A204.1 (cell line): ENCODE measurements at regions not wholly inside any gene's neighbourhood (a gene's known extent, or its start where the extent isn't known, plus 50 kb on each side); places are given as distances from the start of the nearest gene placed in this dataset.

Source experiments
- FAIRE-seq: peaks from 2 replicates; lab custom pipeline; 2012; peaks lifted over from hg19 to GRCh38; lab: Jason Lieb, UNC

DNA sequence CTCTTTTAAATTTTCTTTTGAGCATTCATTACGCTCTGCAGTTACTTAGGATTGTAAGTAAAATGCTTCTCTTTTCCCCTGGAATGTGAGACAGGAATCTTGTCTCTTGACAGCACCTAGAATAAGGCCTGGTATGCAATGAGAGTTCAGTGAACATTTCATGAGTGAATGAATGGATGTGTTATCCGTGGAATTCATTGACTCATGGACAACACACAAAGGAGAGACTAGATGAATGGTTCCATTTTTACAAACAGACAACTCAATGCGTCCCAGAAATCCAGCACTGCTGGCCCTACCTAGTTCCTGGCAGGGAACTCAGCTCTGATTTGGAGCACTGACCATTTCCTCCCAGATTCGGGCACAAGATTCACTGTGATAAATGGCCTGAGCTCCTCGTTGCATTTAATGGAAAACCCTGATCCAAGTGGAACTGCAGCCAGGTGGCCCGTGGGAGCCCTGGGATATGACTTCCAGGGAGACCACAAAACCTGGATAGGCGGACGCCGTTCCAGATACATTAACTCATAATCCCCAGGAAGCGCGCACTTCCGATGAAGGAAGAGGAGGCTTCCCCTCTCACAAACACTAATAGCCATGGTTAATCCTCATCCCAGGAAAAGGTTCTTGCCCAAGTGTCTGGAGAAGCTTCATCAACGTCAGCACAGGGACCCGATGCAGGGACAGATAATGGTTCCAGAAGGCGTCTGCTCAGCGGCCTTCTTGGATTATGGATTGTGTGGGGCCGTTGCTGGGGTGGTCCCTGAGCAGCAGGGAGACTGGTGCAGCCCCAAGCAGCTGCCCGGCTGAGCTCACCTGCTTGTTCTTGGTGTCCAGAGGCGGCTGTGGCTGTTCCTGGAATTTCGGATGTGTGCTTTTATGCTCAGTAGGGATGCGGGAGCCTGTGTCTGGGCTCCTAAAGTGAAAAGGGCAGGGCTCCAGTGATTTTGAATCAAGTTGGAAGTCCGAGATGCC is 211.1 kb upstream of the TSHZ3 start:
- FAIRE-seq, result no peak

DNA sequence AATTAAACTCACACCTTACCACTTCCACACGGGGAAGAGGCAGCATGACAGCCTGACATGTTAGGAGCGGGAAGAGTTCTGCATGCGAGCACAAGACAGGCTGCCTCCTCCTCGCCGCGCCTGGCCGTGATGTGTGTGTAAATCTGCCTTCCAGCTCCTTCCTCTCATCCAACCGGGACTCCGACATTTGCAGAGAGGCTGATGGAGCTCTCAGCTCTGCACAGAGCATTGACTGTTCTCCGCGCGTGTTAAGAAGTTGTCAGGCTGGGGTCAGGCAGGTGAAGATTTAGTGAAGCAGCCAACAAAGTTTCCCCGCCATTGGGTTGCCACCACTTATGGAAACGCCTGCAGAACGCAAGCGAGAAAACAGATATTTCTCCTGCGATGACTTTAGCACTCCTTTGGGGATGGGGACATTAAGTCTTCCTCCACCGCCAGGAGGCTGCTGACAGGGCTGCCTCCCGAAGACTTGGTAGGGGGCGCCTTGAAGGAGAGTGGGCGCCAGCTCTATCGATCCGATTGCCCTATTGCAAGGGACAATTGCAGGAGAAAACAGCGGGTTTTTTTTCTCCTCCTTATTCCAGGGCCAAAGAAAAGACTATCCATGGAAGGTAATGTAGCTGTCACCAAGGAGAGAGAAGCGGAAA is 213.9 kb upstream of the TSHZ3 start:
- no peak for FAIRE-seq

DNA sequence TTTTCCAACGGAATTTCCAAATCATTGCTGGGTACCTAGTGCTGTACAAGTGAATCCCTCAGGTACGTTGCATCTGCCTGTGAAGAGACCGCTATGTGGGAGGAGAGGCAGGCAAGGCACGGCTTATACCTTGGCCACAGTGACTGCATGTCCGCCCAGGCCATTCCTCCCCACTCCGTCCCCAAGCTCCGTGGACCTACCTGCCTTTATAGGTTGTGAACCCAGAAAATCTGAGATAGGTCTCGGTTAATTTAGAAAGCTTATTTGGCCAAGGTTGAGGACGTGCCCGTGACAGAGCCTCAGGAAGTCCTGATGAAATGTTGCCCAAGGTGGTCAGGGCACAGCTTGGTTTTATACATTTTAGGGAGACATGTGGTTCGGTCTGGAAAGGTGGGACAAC is 218.5 kb upstream of the TSHZ3 start:
- FAIRE-seq, result no peak

DNA sequence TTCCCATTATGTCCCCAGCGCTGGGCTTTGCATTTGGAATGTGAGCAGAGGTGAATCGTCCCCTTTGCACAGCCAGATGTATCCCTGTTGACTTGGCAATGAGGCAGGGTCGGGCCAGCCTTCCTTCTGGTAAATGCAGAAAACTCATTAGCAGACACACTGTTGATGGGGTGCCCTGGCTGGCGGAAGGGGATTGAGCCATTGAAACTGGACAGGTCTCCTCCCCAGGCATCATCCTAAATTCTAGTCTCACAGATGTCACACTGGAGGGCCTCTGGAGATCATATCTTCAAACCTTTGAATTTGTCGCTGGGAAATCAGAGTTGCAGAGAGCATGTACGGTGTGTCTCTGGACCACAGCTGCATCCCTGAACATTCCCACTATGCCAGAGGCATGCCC is 219.5 kb upstream of the TSHZ3 start:
- FAIRE-seq, result no peak

DNA sequence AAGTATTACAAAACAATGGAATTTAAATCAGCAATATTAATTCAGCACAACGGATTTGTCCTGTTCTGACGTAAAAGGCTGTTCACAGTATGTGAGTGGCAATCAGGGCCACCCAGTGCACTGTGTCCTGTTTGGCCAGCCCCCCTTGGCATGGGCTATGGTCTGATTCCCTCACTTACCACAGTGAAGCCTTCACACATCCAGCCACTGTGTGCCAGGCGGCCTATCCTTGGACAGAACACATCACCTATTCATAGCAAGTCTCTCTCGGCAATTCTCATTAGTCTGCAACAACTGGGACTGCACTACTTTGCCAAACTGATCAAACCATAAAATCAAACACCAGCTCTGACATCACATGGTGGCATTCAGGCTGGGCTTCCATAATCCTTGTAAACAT is 221.5 kb upstream of the TSHZ3 start:
- FAIRE-seq, result no peak

DNA sequence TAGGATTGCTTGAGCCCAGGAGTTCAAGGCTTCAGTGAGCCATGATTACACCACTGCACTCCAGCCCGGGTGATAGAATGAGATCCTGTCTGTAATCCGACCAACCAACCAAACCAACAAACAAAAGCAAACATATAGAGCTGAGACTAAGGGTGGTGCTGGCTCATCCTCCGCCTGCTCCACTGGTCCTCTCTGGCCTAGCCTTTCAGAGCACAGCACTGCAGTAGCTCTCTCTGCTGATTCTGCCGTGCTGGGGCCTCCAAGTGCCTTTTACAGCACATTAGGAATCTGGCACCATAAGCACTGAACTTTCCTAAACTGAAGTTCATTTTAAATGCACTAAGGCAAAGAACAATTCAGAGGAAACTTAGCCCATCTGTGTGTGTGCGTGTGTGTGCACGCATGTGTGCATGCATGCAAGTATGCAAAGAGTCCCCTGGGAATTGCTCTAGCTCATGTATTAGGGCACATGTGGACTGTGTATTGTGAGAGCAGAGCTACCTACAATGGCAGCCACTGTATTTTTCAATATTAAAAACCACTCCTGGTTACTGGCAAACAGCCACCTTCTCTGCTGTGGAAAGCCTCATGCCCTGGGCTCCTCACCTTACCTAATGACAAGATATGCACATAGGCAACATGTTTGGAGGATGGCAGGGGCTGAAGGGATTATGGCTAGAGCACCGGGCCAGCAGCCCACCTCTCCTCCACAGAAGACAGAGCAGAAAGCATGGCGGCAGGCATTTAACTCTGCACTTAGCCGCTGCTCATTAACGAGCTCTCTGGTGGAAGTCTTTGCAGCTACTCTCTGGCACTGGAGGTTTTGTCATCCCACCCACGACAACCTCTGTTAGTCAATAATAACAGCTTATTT is 223.1 kb upstream of the TSHZ3 start:
- no peak for FAIRE-seq

DNA sequence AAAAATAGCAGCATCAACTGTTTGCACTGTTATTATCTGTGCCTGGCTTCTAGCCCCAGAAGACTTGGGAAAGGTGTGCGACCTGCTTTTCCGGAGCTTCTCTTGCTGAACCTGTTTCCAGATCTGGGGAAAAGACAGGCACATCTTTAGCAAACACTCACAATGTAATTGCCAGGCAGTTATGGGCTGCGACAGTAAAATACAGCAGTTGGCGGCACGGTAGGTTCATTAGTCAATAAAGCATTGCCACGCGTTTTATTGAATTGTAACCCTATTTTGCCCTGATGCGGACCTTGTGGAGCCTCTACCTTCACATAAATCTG is 223.7 kb upstream of the TSHZ3 start:
- FAIRE-seq, result no peak

DNA sequence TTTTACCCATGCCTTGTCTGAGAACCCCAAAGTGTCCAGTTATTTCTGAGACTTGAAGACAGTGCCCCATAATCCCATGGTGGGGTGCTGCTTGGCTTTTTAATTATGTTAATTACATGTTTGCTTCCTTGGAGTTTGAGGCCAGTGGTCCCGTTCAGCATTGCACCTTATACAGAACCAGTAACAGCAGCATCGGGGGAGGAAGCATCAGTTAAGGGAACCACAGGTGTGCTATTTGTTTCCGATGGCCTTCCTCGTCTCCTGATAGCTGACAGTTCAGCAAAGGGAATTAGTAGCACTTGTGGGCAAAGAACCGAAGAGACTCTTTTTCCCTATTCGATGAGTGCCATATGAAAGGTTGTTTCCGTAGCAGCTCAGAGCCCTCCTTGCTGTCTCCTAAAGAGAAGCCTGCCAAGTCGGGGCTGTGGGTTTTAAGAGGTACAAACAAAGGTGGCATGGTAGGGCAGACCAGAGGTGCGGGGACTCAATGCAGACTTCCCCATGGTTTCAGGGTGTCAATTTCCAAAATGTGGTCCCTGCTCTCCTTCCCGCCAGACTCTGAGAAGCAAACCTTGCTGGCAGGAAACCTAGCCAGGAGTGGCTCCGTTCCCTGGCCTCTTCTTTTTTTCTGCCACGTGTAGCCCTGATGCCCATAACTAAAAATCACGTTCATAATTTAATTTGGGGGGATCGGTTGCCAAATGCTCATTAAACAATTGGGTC is 225.2 kb upstream of the TSHZ3 start:
- no peak for FAIRE-seq

DNA sequence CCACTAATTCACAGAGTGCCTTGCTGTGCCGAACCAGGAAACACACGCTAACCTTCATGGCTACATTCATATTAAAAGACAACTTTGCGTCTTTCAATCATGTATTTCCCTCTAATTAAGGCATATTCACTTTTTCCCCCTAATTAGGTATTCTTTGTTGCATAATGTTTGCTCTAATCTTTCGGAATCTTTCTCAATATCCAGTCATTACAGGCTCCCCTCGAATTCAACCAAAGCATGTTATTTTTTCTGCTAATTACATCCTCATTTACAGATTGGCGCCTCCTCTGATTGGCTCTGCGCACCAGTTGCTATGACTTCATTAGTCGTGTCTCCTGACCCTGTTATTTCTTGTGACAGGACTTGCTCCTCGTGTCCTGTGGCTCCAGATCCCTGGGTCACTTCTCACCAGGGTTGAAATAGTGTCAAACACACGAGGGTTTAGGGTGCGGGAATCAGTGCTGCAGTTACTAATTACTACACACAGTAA is 226.7 kb upstream of the TSHZ3 start:
- no peak for FAIRE-seq

DNA sequence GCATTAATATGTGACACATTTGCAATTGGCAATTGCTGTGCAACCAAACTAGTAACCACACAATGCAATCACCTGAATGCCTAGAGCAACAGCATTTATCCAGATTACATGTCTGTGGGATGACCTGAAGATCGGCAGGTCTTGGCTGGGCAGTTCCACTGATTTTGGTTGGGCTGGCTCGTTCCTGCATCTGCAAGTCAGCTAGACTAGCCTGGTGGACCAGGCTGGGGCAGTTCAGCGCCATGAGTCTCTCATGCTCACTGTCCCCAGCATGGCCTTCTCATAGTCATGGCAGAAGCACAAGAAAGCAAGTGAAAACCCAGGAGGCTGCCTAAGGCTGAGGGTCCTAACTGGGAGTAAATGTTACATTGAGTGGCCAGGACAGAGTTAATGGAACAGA is 229.1 kb upstream of the TSHZ3 start:
- FAIRE-seq, result no peak

DNA sequence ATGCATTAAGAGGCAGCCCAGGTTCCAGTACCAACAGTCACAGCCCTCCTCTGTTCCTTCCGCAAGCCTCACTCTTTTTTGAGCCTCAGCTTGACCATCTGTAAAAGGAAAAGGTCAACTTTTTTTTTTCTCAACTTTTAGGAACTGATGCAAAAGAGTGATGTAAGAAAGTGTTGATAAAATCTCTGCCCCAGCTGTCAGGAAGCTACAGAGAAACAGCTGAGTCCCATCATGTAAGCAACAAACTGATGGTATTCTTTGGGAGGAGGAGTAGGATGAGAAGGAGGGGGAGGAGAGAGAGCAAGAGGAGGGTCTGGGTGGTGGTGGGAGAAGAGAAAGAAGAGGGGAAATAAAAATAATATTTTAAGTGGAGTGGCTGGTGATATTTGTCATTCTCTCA is 233.9 kb upstream of the TSHZ3 start:
- no peak for FAIRE-seq

DNA sequence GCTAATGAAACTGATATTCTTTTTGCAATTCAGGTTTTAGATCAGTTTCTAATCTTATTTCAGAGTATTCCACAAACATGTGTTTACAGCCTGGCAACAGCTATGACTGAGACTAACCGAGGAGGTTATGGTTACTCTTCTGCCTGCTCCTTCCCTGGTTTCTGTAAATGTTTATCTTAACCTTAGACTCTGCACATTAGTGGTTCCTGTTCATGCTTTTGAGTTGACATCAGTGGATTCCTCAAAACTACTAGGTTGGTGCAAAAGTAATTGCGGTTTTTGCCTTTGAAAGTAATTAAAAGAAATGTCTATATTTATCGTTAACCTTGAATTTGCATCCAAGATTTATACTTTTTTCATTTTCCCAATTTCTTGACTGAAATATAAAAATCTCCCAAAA is 237.0 kb upstream of the TSHZ3 start:
- FAIRE-seq, result no peak

DNA sequence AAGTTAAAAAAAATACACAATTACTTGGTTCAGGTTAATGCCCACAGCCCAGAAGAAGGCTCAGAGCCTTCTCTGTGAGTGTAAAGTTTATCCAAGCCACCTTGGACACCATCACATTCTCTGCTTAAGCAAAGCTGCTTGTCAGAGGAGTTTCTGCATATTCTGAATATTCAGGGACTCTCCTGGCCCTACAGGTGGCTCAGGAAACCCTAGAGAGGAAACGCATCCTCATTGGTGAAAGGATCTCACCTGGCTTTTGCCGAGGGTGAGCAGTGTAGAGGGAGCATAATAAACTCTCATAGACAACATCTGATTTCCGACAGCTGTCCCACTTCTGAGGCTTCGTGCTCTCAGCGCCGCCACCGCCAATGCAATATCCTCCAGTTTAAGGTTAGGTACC is 239.9 kb upstream of the TSHZ3 start:
- FAIRE-seq, result no peak

DNA sequence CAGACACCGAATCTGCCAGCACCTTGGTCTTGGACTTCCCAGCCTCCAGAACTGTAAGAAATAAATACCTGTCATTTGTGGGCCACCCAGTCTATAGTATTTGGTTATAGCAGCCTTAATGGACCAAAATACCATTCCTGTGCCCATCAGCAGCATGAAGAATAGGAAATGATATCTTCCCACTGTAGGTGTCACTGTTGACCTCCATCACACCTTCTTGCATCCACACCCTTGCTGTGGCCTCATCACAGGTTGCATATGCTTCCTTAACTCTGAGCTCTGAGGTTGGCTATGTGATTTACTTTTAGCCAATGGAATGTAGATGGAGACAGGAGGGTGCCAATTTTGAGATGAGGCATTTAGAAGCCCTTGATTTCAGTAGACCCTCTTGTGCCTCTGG is 242.0 kb upstream of the TSHZ3 start:
- no peak for FAIRE-seq

DNA sequence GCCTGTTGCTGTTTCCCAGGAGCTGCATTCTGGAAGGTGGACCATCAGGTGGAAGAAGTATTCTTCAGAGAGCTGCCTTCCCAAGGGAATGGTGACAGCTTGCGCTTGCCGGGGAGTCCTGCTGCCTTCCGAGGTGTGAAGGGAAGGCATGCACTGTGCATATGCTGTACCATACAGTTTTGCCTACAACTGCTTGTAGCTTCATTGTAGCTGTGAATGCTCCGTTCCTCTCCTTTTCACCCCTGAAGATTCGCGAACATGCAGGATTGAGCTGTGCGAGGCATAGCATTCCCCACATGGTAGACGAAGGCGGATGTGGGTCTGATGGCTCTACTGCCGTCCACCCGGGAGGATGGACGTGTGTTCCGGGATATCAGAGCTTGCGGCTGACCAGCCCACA is 243.2 kb upstream of the TSHZ3 start:
- FAIRE-seq, result no peak

DNA sequence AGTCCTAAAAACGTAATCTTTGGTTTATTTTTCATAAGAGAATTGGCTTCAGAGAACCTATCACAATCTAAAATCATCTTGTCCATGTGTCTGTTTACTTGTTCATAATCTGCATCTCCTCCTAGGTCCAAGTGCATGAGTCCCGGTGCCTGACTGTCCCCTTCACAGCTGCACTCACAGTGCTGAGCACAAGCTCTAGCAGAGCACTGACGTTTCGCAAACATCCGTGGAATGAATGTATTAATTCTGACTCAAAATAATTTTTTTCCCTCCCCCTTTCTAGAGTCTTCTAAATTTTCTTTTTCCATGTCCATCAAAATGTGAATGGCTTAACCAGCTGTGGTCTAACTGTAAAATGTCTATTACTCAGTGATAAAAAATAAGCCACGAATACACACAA is 245.5 kb upstream of the TSHZ3 start:
- FAIRE-seq, result no peak

DNA sequence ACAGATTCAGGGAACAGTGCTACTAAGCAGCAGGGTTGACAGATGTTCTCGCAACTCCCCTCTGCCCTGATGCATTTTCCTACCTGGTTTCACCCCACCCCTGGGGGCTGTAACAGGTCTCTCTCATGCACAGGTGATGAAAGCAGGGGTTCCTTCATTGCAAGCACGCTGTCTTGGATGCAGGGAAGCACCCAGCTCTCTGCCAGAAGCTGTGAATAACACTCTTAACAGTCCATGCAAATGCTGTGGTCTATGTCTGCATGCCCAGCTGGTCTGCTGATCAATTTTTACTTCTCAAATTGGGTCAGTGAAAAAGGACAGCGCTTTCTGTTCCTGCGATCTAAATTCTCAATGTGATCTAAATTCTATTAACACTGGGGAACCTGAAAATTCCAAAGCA is 246.3 kb upstream of the TSHZ3 start:
- FAIRE-seq, result no peak

DNA sequence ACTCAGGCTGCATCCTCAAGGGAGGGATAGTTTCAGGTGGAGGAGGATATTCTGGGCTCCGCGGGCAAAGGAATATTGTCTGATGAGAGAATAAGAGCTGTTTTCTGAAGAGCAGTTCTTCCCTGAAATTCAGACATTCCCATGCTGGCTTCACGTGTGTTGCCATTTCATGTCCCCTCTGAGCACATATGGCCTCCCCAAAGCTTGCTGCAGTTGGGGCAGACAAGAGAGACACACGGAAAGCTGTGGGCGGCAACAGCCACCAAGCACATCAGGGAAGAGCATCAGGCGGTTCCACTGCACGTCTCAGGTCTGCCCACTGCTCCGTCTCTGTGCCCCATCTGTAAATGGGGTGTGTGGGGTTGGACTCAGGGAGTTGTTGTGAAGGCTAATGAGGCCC is 247.5 kb upstream of the TSHZ3 start:
- FAIRE-seq, result no peak

DNA sequence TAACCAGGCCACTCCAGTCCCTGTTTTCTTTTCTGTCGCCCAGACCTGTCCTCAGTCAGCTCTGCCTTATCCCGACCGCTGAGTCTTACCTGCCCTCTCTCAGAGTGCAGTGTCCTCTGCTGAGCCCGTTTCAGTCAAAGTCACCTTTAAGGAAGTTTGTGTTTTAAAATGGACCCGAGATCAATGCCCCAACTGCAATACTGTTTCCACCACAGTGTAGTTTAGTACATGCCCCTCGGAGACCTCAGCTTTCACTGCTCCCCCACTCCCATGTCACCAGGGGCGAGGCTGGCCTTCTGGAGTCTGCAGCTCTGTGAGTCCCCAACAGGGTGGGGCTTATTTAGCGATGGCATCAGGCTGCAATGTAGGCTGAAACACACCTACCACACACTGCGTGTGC is 248.4 kb upstream of the TSHZ3 start:
- FAIRE-seq, result no peak

DNA sequence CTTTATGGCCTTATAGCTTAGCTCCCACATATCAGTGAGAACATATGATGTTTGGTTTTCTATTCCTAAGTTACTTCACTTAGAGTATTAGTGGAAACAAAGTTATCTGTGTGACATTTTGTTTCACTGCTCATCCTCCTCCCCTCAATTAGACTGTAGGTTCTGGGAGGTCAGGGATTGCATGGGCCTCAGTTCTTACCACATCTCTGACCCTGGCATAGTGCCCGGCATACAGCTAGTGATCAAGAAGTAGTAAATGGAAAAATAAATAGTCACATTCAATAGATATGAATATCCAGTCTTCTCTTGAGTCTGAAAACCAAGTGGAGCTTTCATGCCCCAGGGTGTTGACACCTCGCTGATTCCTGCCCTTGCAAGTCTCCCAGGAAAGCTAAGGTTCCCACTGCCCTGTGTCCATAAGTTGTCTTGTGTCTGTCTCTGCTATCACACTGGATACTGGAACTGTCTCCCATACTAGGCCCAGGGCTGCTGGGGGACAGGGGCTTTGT is 249.5 kb upstream of the TSHZ3 start:
- FAIRE-seq, result no peak

DNA sequence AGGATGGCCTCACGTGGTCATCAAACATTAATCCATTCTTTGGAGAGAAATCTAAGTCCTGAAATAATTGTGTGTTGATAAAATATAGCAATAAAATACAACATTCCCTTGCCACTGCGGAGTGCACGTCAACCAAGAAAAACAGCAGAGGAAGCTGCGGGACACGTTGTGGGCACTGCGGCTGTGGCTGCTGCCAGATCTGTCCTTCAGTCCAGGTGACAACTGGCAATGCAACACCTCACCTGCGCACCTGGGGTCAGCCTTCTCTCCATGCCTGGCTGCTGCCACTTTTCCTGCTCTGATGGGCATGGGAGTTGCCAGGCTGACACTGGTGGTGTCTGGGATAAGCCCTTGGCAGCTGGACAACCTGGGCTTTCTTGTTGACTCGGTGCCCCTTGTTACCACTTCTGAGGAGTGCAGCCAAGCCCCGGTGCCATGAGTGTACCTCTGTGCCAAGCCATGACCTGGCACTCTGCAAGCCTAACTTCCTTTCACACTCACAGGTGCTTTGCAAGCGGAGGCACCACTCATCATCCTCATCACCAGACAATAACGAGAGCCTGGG is 251.6 kb upstream of the TSHZ3 start:
- FAIRE-seq, result no peak

DNA sequence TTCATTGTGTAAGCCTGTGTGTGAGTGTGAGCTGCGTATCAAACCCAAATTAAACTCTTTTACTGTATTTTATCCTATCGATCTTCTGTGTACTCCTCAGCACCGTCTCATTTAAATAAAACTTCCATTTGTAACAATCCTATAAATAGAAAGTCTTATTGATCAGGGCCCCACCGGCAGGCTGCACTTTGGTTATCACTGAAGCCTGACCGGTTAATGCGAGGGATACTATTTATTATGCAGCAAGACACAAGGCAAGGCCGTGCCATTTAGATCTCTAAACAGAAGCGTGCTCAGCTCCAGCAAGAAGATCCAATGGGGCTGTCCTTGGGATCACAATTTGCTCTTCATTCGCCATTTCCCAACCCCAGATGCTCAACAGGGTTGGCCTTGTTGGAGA is 252.6 kb upstream of the TSHZ3 start:
- no peak for FAIRE-seq
